ENCODE measurements at regions not wholly inside any gene's neighbourhood (a gene's known extent, or its start where the extent isn't known, plus 50 kb on each side); places are given as distances from the start of the nearest gene placed in this dataset.

DNA sequence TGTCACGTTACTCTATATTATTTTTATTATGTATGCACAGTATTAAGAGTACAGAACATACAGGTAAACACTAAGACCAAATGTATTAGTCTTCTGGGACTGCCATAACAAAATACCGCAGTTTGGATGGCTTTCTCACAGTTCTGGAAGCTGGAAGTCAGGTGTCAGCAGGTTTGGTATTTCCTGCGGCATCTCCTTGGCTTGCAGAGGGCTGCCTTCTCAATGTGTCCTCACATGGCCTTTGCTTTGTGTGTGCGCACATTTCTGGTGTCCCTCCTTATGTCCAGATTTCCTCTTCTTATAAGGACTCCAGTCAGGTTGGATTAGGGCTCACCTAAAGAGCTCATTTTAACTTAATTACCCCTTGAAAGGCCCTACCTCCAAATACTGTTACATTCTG lies 53.8 kb upstream of the CPOX start:
- Histone ChIP-seq H3K4me2 (ENCODE audit: low read depth, low read length) (no peak overlapping the region), H4K20me1 (ENCODE audit: insufficient read depth, low read length) (no peaks in the 10 kb centered on the region), H3K9ac (ENCODE audit: low read length) (no peak overlapping the region), H2AFZ (ENCODE audit: low read length) (no peak overlapping the region), H3K9me3 (replicated peaks; ENCODE audit: insufficient read depth, low read length) (no peaks in the 10 kb centered on the region), H3K4me1 (ENCODE audit: low read length) (peaks cover 44% of the 10 kb centered on the region), H3K27me3 (replicated peaks; ENCODE audit: insufficient read depth, low read length) (no peaks in the 10 kb centered on the region), H3F3A (ENCODE audit: insufficient read depth, low read length) (peaks cover 21% of the 10 kb centered on the region), H3K4me3 (ENCODE audit: low read length) (no peak overlapping the region), H3K9me2 (replicated peaks; ENCODE audit: insufficient read depth, low read length) (no peaks in the 10 kb centered on the region), H3K79me2 (ENCODE audit: low read length) (no peaks in the 10 kb centered on the region), H3K27ac (ENCODE audit: low read length) (no peak overlapping the region), H3K36me3 (replicated peaks; ENCODE audit: insufficient read depth, low read length) (no peaks in the 10 kb centered on the region)
- TF ChIP-seq EZH2 (optimal IDR thresholded peaks at IDR 0.05; ENCODE audit: low read depth, low read length) (no peak), EZH2phosphoT487 (IDR thresholded peaks at IDR 0.05; ENCODE audit: low read length) (no peak)
- TF ChIP-seq, protein P1, sequence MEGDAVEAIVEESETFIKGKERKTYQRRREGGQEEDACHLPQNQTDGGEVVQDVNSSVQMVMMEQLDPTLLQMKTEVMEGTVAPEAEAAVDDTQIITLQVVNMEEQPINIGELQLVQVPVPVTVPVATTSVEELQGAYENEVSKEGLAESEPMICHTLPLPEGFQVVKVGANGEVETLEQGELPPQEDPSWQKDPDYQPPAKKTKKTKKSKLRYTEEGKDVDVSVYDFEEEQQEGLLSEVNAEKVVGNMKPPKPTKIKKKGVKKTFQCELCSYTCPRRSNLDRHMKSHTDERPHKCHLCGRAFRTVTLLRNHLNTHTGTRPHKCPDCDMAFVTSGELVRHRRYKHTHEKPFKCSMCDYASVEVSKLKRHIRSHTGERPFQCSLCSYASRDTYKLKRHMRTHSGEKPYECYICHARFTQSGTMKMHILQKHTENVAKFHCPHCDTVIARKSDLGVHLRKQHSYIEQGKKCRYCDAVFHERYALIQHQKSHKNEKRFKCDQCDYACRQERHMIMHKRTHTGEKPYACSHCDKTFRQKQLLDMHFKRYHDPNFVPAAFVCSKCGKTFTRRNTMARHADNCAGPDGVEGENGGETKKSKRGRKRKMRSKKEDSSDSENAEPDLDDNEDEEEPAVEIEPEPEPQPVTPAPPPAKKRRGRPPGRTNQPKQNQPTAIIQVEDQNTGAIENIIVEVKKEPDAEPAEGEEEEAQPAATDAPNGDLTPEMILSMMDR (IDR thresholded peaks at IDR 0.05; ENCODE audit: low read length), result no peak
- no peak for DNase-seq

DNA sequence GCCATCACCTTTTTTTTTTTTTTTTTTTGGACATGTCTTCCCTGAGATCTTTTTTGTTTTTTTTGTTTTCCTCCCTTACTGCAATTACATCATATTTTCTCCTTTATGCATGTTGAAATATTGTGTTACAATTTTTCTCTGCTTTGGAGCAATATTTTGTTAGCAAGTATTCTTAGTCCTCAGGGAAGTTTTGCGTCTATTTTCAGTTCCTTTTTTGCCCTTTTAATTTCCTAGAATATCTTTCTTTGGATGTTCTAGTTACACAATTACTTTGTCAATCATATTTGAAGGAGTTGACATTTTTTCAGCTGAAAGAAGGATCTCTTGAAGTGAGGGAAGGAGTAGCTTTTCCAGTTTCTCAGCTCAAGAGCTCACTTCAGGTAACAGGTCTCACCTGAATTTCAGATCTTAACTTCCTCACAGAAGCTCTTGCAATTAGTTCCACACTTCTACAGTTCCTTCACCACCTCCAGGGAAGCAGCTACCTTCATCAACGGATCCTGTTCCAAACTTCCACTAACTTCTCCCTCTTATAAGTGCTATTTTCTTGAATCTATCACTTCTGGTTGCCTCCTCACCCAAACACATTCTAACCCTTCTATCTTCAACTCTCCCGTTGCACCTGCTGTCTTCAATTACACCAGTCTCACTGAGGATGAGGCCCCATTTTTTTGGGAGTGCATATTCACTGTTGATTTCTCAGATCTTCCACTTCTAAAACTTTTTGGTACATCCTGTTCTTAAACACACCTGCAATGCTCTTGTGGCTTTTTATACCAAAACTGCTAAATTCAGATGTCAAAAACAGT lies 57.8 kb upstream of the CPOX start:
- Histone ChIP-seq H3K27me3 (replicated peaks; ENCODE audit: insufficient read depth, low read length) (no peaks in the 10 kb centered on the region), H3K79me2 (ENCODE audit: low read length) (no peaks in the 10 kb centered on the region), H3K36me3 (replicated peaks; ENCODE audit: insufficient read depth, low read length) (no peaks in the 10 kb centered on the region), H2AFZ (ENCODE audit: low read length) (peak overlapping the region; percentile 54), H3K9me2 (replicated peaks; ENCODE audit: insufficient read depth, low read length) (no peaks in the 10 kb centered on the region), H3K9me3 (replicated peaks; ENCODE audit: insufficient read depth, low read length) (no peaks in the 10 kb centered on the region), H3K4me2 (ENCODE audit: low read depth, low read length) (peak overlapping the region; percentile 66), H3F3A (ENCODE audit: insufficient read depth, low read length) (peaks cover 11% of the 10 kb centered on the region), H3K9ac (ENCODE audit: low read length) (no peak overlapping the region; the same call in 1 of the 2 replicates), H4K20me1 (ENCODE audit: insufficient read depth, low read length) (no peaks in the 10 kb centered on the region), H3K4me1 (ENCODE audit: low read length) (peaks cover 20% of the 10 kb centered on the region), H3K27ac (ENCODE audit: low read length) (peak overlapping the region; percentile 55; the same call in 1 of the 2 replicates), H3K4me3 (ENCODE audit: low read length) (no peak overlapping the region)
- no peak for TF ChIP-seq EZH2phosphoT487 (IDR thresholded peaks at IDR 0.05; ENCODE audit: low read length)
- no peak for TF ChIP-seq EZH2 (optimal IDR thresholded peaks at IDR 0.05; ENCODE audit: low read depth, low read length)
- TF ChIP-seq, protein P1 (IDR thresholded peaks at IDR 0.05; ENCODE audit: low read length), result no peak
- DNase-seq, result peak; percentile 36

DNA sequence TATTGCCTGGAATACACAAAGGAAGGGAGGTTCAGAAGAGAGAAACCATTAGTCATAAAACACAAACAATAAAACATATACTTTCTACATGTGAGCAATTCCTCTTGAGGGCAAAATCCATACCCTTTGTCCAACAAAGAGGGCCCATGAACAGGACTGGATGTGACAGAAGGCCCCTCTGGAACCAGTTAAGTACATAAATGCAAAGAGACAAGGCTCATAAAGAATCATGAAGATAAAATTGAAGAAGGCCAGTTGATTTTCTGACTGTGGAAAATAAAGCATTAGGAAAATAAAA lies 58.3 kb upstream of the CPOX start:
- no peaks in the 10 kb centered on the region for H3K79me2 ChIP-seq (ENCODE audit: low read length)
- TF ChIP-seq, protein P1 (IDR thresholded peaks at IDR 0.05; ENCODE audit: low read length), result no peak
- TF ChIP-seq EZH2phosphoT487 (IDR thresholded peaks at IDR 0.05; ENCODE audit: low read length) (no peak), EZH2 (optimal IDR thresholded peaks at IDR 0.05; ENCODE audit: low read depth, low read length) (no peak)
- no peak for DNase-seq
- H3K9me2 ChIP-seq (replicated peaks; ENCODE audit: insufficient read depth, low read length), result no peaks in the 10 kb centered on the region
- H4K20me1 ChIP-seq (ENCODE audit: insufficient read depth, low read length), result no peaks in the 10 kb centered on the region
- H2AFZ ChIP-seq (ENCODE audit: low read length), result peak overlapping the region; percentile 54
- H3K9ac ChIP-seq (ENCODE audit: low read length), result no peak overlapping the region
- H3K9me3 ChIP-seq (replicated peaks; ENCODE audit: insufficient read depth, low read length), result no peaks in the 10 kb centered on the region
- H3K36me3 ChIP-seq (replicated peaks; ENCODE audit: insufficient read depth, low read length), result no peaks in the 10 kb centered on the region
- no peak overlapping the region for H3K4me3 ChIP-seq (ENCODE audit: low read length)
- H3K4me2 ChIP-seq (ENCODE audit: low read depth, low read length), result peak overlapping the region; percentile 66
- peaks cover 11% of the 10 kb centered on the region for H3F3A ChIP-seq (ENCODE audit: insufficient read depth, low read length)
- peak overlapping the region; percentile 55; the same call in 1 of the 2 replicates for H3K27ac ChIP-seq (ENCODE audit: low read length)
- peaks cover 20% of the 10 kb centered on the region for H3K4me1 ChIP-seq (ENCODE audit: low read length)
- no peaks in the 10 kb centered on the region for H3K27me3 ChIP-seq (replicated peaks; ENCODE audit: insufficient read depth, low read length)
